Upper lobe of right lung (tissue), 1 donor: ENCODE measurements at regions not wholly inside any gene's neighbourhood (a gene's known extent, or its start where the extent isn't known, plus 50 kb on each side); places are given as distances from the start of the nearest gene placed in this dataset.
"Not testable (repeated sequence)": the region's sequence is repeated elsewhere in the genome, so short reads cannot be mapped to it uniquely, and the experiment has no call there.

ENCODE experiments used
- ATAC-seq: fragments of 200-7000 bp; cut with Tn5 transposase; one replicate; pipeline ENCODE4 v1.9.1; 2020; ENCODE audit warnings: mild to moderate bottlenecking, moderate library complexity
- DNase-seq: peaks from one replicate; pipeline ENCODE4 v3.0.0-alpha.2; 2020
- H3K27ac ChIP-seq: fragments of 200-600 bp; one replicate; pipeline ENCODE4 v1.8.0; 2022
- H3K27me3 ChIP-seq: fragments of 200-600 bp; one replicate; pipeline ENCODE4 v1.8.0; 2022; ENCODE audit warnings: mild to moderate bottlenecking
- H3K36me3 ChIP-seq: fragments of 200-600 bp; one replicate; pipeline ENCODE4 v1.8.0; 2022
- H3K4me1 ChIP-seq: fragments of 200-600 bp; one replicate; pipeline ENCODE4 v1.8.0; 2022
- H3K4me3 ChIP-seq: fragments of 200-600 bp; one replicate; pipeline ENCODE4 v1.8.0; 2022; ENCODE audit warnings: mild to moderate bottlenecking
- H3K9me3 ChIP-seq: fragments of 200-600 bp; one replicate; pipeline ENCODE4 v1.8.0; 2022
- intact Hi-C: fragments of 100-400 bp; cut with DNase I; formaldehyde crosslinking; loops from one replicate; pipeline ENCODE4 v1.11.0; 2022
- TF ChIP-seq, protein P1 (sequence below): fragments of 200-600 bp; IDR thresholded peaks from one replicate; pipeline ENCODE4 v1.8.0; 2022; ENCODE audit warnings: antibody characterized with exemption
- donor health status: DM: no; HTN: yes; CAD: no; lungs with severe emphysema.

DNA sequence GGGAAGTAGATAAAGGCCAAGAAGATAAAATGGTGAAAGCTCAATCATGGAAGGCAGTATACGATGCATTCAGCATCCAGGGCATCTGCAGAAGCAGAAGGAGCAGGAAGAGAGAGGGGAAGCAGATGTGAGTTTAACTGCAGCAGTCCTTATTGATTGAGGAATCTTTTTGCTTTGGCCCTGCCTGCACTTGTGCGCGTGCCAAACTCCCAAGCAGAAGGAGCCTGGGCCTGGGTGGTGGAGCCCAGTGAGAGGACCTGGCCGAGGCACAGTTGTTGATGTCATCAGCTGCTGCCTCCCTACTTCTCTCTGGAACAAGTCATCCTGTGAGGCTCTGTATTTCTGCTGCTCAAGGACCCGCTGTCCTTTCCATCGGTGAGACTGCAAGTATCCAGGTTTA lies 65.5 kb upstream of the ROPN1 start:
- no peaks in the 10 kb centered on the region for H3K27me3 ChIP-seq
- H3K9me3 ChIP-seq: no peaks in the 10 kb centered on the region
- intact Hi-C loops: no loop called here
- no peak for ATAC-seq
- H3K4me1 ChIP-seq: peaks cover 6% of the 10 kb centered on the region
- H3K4me3 ChIP-seq: no peak overlapping the region
- no peak overlapping the region for H3K27ac ChIP-seq
- DNase-seq: no peak
- no peaks in the 10 kb centered on the region for H3K36me3 ChIP-seq
- TF ChIP-seq, protein P1, sequence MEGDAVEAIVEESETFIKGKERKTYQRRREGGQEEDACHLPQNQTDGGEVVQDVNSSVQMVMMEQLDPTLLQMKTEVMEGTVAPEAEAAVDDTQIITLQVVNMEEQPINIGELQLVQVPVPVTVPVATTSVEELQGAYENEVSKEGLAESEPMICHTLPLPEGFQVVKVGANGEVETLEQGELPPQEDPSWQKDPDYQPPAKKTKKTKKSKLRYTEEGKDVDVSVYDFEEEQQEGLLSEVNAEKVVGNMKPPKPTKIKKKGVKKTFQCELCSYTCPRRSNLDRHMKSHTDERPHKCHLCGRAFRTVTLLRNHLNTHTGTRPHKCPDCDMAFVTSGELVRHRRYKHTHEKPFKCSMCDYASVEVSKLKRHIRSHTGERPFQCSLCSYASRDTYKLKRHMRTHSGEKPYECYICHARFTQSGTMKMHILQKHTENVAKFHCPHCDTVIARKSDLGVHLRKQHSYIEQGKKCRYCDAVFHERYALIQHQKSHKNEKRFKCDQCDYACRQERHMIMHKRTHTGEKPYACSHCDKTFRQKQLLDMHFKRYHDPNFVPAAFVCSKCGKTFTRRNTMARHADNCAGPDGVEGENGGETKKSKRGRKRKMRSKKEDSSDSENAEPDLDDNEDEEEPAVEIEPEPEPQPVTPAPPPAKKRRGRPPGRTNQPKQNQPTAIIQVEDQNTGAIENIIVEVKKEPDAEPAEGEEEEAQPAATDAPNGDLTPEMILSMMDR: no peak

DNA sequence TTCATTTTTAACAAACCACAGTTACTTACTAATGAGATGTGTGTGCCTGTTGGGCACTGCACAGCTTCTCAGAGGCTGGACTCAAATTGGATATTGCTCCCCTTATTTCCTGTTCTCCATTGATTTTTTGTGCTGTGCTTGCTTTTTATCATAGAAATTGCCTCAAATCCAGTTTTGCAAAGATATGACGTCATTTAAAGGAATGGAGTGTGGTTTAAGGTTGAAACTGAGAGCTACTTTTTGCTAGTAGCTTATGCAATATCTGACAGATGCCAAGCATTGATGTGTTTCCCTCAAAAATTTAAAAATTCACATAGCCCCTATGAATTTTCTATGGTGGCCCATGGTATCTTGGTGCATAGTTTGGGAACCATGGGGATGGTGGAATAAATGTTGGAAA lies 67.7 kb upstream of the ROPN1 start:
- Histone ChIP-seq H3K27ac (no peak overlapping the region), H3K27me3 (no peaks in the 10 kb centered on the region), H3K4me1 (peaks cover 23% of the 10 kb centered on the region), H3K9me3 (no peaks in the 10 kb centered on the region), H3K4me3 (no peak overlapping the region), H3K36me3 (no peaks in the 10 kb centered on the region)
- intact Hi-C loops: no loop called here
- TF ChIP-seq, protein P1: no peak
- DNase-seq (no peak), ATAC-seq (no peak)

DNA sequence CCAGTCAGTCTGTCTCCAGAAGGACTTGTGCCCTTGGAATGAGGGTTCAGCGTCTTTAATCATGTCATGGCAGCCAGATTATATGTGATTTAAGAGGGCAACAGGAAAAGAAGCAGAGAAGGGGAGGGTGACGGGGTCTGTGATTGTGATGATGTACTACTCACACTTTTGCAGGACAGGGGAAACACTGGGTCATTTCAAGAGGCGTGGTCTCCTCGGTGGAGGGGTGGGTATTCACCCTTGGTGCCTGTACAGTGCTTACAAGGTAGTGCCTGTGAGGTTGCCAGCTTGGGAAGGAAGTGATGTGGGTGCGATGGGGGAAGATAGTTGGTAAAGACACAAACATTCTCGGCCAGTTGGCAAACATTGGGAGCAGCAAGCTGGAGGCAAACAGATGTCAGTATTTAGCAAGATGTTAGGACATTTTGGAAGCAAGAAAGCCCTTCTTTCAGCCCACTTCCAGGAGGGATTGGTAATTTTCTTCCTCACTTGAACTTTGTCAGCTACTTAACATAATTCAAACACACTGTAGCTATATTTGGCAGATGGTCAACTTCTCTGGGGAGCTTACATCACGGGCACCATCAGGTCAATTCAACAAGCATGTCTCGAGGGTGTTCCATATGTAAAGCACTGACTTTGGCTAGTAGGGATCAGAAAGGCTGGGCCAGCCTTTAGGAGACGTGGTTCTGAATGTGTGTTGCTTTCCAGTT lies 71.4 kb upstream of the ROPN1 start:
- intact Hi-C loops: no loop called here
- DNase-seq (no peak), ATAC-seq (peak; percentile 60)
- Histone ChIP-seq H3K27me3 (no peaks in the 10 kb centered on the region), H3K36me3 (no peaks in the 10 kb centered on the region), H3K9me3 (no peaks in the 10 kb centered on the region), H3K4me1 (peaks cover 23% of the 10 kb centered on the region), H3K4me3 (no peak overlapping the region), H3K27ac (no peak overlapping the region)
- TF ChIP-seq, protein P1: no peak

DNA sequence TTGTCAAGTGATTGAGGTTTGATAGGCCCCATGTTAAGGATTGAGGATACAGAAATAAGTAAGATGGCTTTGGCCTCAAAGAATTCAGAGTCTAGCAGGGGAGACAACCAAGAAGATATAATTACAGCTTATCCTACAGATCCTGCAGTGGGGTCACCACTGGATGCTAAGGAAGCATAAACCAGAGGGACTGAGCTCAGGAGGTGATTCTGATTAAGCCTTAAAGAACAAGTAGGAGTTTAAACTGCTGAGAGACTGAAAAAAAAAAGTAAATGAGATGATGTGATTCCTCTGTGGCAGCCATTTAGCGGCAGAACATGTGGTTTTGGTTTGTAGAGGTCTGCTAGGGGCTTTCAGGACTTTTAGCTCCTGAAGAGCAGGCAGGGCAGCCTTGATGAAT lies 72.1 kb upstream of the ROPN1 start:
- Histone ChIP-seq H3K4me3 (no peak overlapping the region), H3K27me3 (no peaks in the 10 kb centered on the region), H3K36me3 (no peaks in the 10 kb centered on the region), H3K27ac (no peak overlapping the region), H3K4me1 (peaks cover 23% of the 10 kb centered on the region), H3K9me3 (no peaks in the 10 kb centered on the region)
- no peak for ATAC-seq
- DNase-seq: no peak
- TF ChIP-seq, protein P1: no peak
- intact Hi-C loops: no loop called here

DNA sequence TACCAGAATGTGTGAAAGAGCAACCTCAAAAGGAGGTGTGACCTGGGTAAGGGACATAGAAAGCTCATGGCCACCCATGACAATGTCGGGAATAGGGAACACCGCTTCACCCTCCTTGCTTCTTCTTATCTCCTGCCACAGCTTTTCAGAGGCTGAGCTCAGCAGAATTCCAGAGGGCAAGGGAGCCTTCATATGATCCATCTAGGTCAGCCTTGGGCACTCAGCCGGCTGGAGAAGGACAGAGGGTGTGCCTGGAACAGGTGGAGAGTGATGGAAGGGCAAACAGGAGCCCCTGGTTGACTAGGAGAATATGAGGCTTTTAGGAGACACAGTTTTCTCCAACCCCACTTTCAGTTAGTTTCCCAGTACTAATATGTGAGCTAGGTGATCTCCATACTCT lies 74.6 kb upstream of the ROPN1 start:
- ATAC-seq: not testable (repeated sequence)
- peaks cover 23% of the 10 kb centered on the region for H3K4me1 ChIP-seq

DNA sequence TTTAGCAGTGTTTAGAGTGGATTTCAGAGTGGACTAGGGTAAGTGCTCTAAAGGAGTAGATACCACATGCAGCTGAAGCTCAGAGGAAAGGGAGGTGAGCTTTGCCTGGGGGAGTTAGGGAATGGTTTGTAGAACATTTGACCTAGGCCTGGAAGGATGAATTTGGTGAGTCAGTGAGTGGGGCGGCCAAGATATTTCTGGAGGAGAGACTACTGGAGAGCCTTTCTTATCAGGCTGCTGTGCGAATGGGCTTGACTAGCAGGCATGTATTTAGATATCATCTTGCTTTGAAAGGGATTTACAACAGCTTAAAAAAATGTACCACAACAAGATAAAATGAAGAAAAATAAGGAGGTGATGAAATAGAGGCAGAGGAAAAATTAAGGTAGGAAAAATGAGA lies 77.8 kb upstream of the ROPN1 start:
- H3K4me1 ChIP-seq, H3K4me3 ChIP-seq, H3K9me3 ChIP-seq, H3K27me3 ChIP-seq, DNase-seq, H3K36me3 ChIP-seq, ATAC-seq, intact Hi-C loops, H3K27ac ChIP-seq: not testable (repeated sequence)

More for the DNA sequence above, 74.6 kb upstream of the ROPN1 start:
- H3K9me3 ChIP-seq, intact Hi-C loops, H3K36me3 ChIP-seq, DNase-seq, H3K27ac ChIP-seq, H3K4me3 ChIP-seq, H3K27me3 ChIP-seq: not testable (repeated sequence)

DNA sequence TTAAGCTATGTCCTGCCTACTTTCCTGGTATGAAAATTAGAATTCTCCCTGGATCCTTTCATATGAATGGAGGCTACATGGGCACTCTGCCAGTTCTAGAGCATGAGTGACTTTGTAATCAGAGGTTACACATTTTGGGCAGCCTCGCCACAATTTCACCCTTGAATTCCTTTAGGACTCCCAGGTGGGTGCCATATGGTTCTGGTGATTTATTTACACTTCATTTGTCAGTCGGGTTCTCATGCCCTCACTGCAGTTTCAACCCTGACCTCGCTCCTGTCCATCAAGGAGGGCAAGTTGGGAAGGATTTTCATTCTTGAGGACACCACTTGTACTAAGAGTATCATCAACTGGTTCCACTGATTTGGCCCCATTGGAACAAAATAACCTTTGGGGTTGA lies 83.2 kb upstream of the ROPN1 start:
- H3K4me1 ChIP-seq, H3K4me3 ChIP-seq, H3K27me3 ChIP-seq, DNase-seq, ATAC-seq, H3K9me3 ChIP-seq, intact Hi-C loops, H3K36me3 ChIP-seq, H3K27ac ChIP-seq: not testable (repeated sequence)
